ENCODE measurements at regions not wholly inside any gene's neighbourhood (a gene's known extent, or its start where the extent isn't known, plus 50 kb on each side); places are given as distances from the start of the nearest gene placed in this dataset.
A peak's percentile ranks its signal among the peaks of the same experiment; 100 is the strongest.

DNA sequence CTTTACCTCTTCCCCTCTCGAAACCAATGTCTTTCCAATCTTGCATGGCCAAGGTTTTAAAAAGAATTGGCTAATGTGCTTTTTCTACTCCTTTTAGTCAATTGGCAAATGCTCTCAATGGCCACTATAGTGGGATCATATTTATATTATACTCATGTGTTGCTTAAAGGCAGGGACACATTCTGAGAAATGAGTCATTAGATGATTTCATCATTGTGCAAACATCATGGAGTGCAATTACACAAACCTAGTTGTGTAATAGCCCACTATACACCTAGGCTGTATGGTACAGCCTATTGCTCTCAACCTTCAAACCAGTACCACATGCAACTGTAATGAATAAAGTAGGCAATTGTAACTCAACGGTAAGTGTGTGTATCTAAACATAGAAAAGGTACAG lies 180.9 kb downstream of the HS3ST3A1 start:
- Histone ChIP-seq H3K9me3 (no peaks in the 10 kb centered on the region), H3K4me1 (no peaks in the 10 kb centered on the region), H3K4me3 (no peak overlapping the region), H3K27me3 (peaks cover 0 to 10% (median 0%) of the 10 kb centered on the region in 3 donors), H3K27ac (peak overlapping the region in 1 of 5 donors; percentile 48), H3K36me3 (no peaks in the 10 kb centered on the region)
- WGBS, 5 donors, result 36 to 74% (median 57%) methylated on average over 2 of the region's 2 CpGs
- no peak for TF ChIP-seq POLR2AphosphoS5 (IDR thresholded peaks at IDR 0.05)
- DNase-seq, result peak in 1 of 2 donors; percentile 68
- intact Hi-C loops (cut with DNase I; ENCODE audit: low total_unique reads), result no loop called here

GRCh38 chr17:13420418-13420826 lies 181.3 kb downstream of the HS3ST3A1 start:
- WGBS, 5 donors, result 89 to 100% (median 94%) methylated on average over 1 of the region's 1 CpG
- TF ChIP-seq POLR2A (IDR thresholded peaks at IDR 0.05) (no peak), POLR2AphosphoS5 (IDR thresholded peaks at IDR 0.05) (no peak), EP300 (IDR thresholded peaks at IDR 0.05) (no peak)
- TF ChIP-seq, protein P1, sequence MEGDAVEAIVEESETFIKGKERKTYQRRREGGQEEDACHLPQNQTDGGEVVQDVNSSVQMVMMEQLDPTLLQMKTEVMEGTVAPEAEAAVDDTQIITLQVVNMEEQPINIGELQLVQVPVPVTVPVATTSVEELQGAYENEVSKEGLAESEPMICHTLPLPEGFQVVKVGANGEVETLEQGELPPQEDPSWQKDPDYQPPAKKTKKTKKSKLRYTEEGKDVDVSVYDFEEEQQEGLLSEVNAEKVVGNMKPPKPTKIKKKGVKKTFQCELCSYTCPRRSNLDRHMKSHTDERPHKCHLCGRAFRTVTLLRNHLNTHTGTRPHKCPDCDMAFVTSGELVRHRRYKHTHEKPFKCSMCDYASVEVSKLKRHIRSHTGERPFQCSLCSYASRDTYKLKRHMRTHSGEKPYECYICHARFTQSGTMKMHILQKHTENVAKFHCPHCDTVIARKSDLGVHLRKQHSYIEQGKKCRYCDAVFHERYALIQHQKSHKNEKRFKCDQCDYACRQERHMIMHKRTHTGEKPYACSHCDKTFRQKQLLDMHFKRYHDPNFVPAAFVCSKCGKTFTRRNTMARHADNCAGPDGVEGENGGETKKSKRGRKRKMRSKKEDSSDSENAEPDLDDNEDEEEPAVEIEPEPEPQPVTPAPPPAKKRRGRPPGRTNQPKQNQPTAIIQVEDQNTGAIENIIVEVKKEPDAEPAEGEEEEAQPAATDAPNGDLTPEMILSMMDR (IDR thresholded peaks at IDR 0.05), result no peak
- peaks cover 0 to 10% (median 0%) of the 10 kb centered on the region in 3 donors for H3K27me3 ChIP-seq
- no peaks in the 10 kb centered on the region for H3K36me3 ChIP-seq
- DNase-seq, result peak in 1 of 2 donors; percentile 29
- H3K27ac ChIP-seq, result peak overlapping the region in 1 of 5 donors; percentile 48
- intact Hi-C loops (cut with DNase I; ENCODE audit: low total_unique reads), result no loop called here
- H3K4me3 ChIP-seq, result no peak overlapping the region
- H3K4me1 ChIP-seq, result no peaks in the 10 kb centered on the region
- H3K9me3 ChIP-seq, result peaks cover 0 to 1% (median 0%) of the 10 kb centered on the region in 4 donors

DNA sequence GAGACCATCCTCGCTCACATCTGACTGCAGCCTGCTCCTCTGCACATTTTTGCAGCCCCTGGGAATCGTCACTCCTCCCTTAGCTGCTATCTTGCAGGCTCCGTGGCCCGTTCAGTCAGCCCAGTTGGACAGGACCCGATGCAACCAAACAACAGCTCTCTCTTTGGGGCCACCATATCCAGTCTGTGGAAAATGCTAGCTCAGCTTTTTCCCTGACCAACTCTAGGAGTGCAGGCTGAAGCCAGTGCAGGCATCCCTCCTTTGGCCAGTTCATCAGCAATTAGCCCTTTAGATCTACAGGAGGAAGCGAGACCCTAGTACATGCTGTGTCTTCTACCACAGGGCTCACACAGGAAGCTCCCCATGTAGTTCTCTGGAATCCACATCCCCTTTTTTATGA lies 182.1 kb downstream of the HS3ST3A1 start:
- H3K27me3 ChIP-seq, result peaks cover 0 to 10% (median 0%) of the 10 kb centered on the region in 3 donors
- intact Hi-C loops (cut with DNase I; ENCODE audit: low total_unique reads), result no loop called here
- no peaks in the 10 kb centered on the region for H3K4me1 ChIP-seq
- H3K9me3 ChIP-seq, result peaks cover 0 to 5% (median 1%) of the 10 kb centered on the region in 4 donors
- WGBS, 5 donors, result 84 to 94% (median 89%) methylated on average over 6 of the region's 6 CpGs
- TF ChIP-seq EP300 (IDR thresholded peaks at IDR 0.05), result no peak
- TF ChIP-seq, protein P1 (IDR thresholded peaks at IDR 0.05), result no peak
- TF ChIP-seq POLR2A (IDR thresholded peaks at IDR 0.05), result no peak
- no peak for TF ChIP-seq POLR2AphosphoS5 (IDR thresholded peaks at IDR 0.05)
- H3K36me3 ChIP-seq, result no peaks in the 10 kb centered on the region
- no peak overlapping the region for H3K27ac ChIP-seq
- no peak overlapping the region for H3K4me3 ChIP-seq
- no peak for DNase-seq

DNA sequence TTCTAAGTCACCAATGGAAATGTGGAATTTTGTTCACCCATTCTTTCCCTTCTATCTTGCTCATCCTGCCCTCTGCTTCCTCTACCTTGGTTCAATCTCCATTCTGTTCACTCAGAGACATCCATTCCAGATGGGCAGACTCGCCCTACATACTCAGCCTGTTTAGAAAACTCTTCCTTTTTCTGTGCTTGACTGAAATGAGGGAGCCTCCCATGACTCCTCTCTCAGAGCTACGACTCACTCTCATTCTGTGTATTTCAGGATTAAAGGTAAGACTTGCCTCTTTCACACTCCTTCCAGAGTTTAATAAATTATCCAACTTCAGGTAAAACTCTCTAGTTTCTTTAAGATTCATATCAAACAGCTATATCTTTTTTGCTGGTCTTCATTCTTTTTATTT lies 182.8 kb downstream of the HS3ST3A1 start:
- WGBS, 5 donors, result 75 to 91% (median 82%) methylated on average over 2 of the region's 2 CpGs
- Histone ChIP-seq H3K27me3 (peaks cover 0 to 10% (median 0%) of the 10 kb centered on the region in 3 donors), H3K4me3 (no peak overlapping the region), H3K27ac (no peak overlapping the region), H3K36me3 (no peaks in the 10 kb centered on the region), H3K9me3 (peaks cover 0 to 5% (median 2%) of the 10 kb centered on the region in 4 donors), H3K4me1 (no peaks in the 10 kb centered on the region)
- intact Hi-C loops (cut with DNase I; ENCODE audit: low total_unique reads), result no loop called here
- DNase-seq, result no peak
- TF ChIP-seq, protein P1 (IDR thresholded peaks at IDR 0.05), result no peak
- no peak for TF ChIP-seq POLR2AphosphoS5 (IDR thresholded peaks at IDR 0.05)
- TF ChIP-seq POLR2A (IDR thresholded peaks at IDR 0.05), result no peak
- no peak for TF ChIP-seq EP300 (IDR thresholded peaks at IDR 0.05)

DNA sequence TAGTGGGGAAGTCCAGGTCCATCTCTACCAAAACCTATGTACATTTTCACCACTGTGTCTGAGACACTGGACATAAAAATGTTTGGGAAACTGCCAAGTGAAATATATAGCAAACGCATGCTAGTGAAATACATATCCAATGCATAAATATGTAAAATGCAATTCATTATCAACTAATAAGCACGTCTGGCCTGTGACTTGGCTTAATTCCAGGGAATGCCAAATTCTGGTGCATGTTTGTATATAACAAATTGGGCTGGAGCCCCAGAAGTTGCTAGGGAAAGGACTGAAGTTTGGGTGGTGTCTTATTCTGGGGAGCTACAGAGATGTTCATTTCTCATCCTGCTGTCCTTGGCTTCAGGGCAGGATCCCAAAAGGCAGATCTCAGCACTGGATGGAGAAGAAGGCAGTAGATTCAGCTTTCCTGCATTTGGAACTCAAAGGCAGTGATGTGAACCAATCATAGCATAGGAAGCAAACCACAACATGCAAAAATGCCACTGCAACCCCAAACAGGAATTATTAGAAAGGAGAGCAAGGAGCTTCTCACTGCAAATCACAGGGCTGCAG lies 184.3 kb downstream of the HS3ST3A1 start:
- H3K4me3 ChIP-seq, result no peak overlapping the region
- H3K27ac ChIP-seq, result no peak overlapping the region
- TF ChIP-seq, protein P1 (IDR thresholded peaks at IDR 0.05), result no peak
- TF ChIP-seq EP300 (IDR thresholded peaks at IDR 0.05) (no peak), POLR2AphosphoS5 (IDR thresholded peaks at IDR 0.05) (no peak), POLR2A (IDR thresholded peaks at IDR 0.05) (no peak)
- intact Hi-C loops (cut with DNase I; ENCODE audit: low total_unique reads), result no loop called here
- no peak for DNase-seq
- peaks cover 0 to 10% (median 0%) of the 10 kb centered on the region in 3 donors for H3K27me3 ChIP-seq
- H3K9me3 ChIP-seq, result peaks cover 0 to 5% (median 2%) of the 10 kb centered on the region in 4 donors
- no peaks in the 10 kb centered on the region for H3K4me1 ChIP-seq
- H3K36me3 ChIP-seq, result no peaks in the 10 kb centered on the region
- 37 to 59% (median 46%) methylated on average over 2 of the region's 2 CpGs for WGBS, 5 donors

All from stomach (tissue), 8 donors.